PC-3 (cell line): ENCODE measurements at regions not wholly inside any gene's neighbourhood (a gene's known extent, or its start where the extent isn't known, plus 50 kb on each side); places are given as distances from the start of the nearest gene placed in this dataset.

ENCODE experiments used
- CTCF ChIP-seq: fragments of 300-600 bp; sonication (generic); conservative IDR thresholded peaks from 2 replicates; pipeline ENCODE4 v1.5.1; 2017; ENCODE audit warnings: antibody characterized with exemption, low read depth, mild to moderate bottlenecking, low read length
- EZH2phosphoT487 ChIP-seq: fragments of 300-600 bp; sonication (generic); IDR thresholded peaks from 2 replicates; pipeline ENCODE4 v1.6.1; 2018; ENCODE audit warnings: mild to moderate bottlenecking, antibody characterized with exemption, low read length, borderline replicate concordance

GRCh38 chr10:42431095-42431494 is 207.3 kb downstream of the ZNF33B start:
- TF ChIP-seq EZH2phosphoT487 (no peak), CTCF (no peak)
